Inflammatory macrophage (primary cell): ENCODE measurements at regions not wholly inside any gene's neighbourhood (a gene's known extent, or its start where the extent isn't known, plus 50 kb on each side); places are given as distances from the start of the nearest gene placed in this dataset.

ENCODE experiments used
- DNase-seq, 2 donors: peaks; one replicate each; pipeline ENCODE4 v3.0.0-alpha.2; 2020 to 2022

GRCh38 chr12:115103884-115104883 is 420.2 kb upstream of the TBX3 start:
- DNase-seq, result no peak

- no peak for DNase-seq
Measured at GRCh38 chr12:115102450-115102849, 418.5 kb upstream of the TBX3 start.

- DNase-seq, result no peak
Measured at GRCh38 chr12:115101520-115101919, 417.5 kb upstream of the TBX3 start.

GRCh38 chr12:115097416-115097815 is 413.4 kb upstream of the TBX3 start:
- DNase-seq, result no peak

- DNase-seq, result no peak
Measured at GRCh38 chr12:115096588-115097397, 412.8 kb upstream of the TBX3 start.

GRCh38 chr12:115095073-115095748 is 411.2 kb upstream of the TBX3 start:
- DNase-seq, result no peak

GRCh38 chr12:115094163-115094816 is 410.3 kb upstream of the TBX3 start:
- DNase-seq, result no peak

GRCh38 chr12:115093261-115093660 is 409.3 kb upstream of the TBX3 start:
- DNase-seq, result no peak

GRCh38 chr12:115090783-115091182 is 406.8 kb upstream of the TBX3 start:
- DNase-seq, result no peak

- no peak for DNase-seq
Measured at GRCh38 chr12:115088995-115089841, 405.2 kb upstream of the TBX3 start.

GRCh38 chr12:115088328-115088994 is 404.5 kb upstream of the TBX3 start:
- no peak for DNase-seq

GRCh38 chr12:115085594-115085993 is 401.6 kb upstream of the TBX3 start:
- DNase-seq, result no peak

- DNase-seq, result no peak
Measured at GRCh38 chr12:115079760-115080159, 395.8 kb upstream of the TBX3 start.

- no peak for DNase-seq
Measured at GRCh38 chr12:115078990-115079389, 395.0 kb upstream of the TBX3 start.

- no peak for DNase-seq
Measured at GRCh38 chr12:115078334-115078733, 394.4 kb upstream of the TBX3 start.

GRCh38 chr12:115075552-115076170 is 391.7 kb upstream of the TBX3 start:
- DNase-seq, result no peak

GRCh38 chr12:115074617-115075016 is 390.6 kb upstream of the TBX3 start:
- no peak for DNase-seq

GRCh38 chr12:115072712-115073111 is 388.7 kb upstream of the TBX3 start:
- DNase-seq, result no peak

- no peak for DNase-seq
Measured at GRCh38 chr12:115070313-115070712, 386.3 kb upstream of the TBX3 start.

- no peak for DNase-seq
Measured at GRCh38 chr12:115064296-115064695, 380.3 kb upstream of the TBX3 start.
